Esophagus mucosa (tissue), 1 donor: ENCODE measurements at regions not wholly inside any gene's neighbourhood (a gene's known extent, or its start where the extent isn't known, plus 50 kb on each side); places are given as distances from the start of the nearest gene placed in this dataset.
"Not testable (repeated sequence)": the region's sequence is repeated elsewhere in the genome, so short reads cannot be mapped to it uniquely, and the experiment has no call there.

Experiments used
- ATAC-seq: fragments of 200-7000 bp; cut with Tn5 transposase; one replicate; pipeline ENCODE4 v1.9.1; 2020
- donor health status: DM: yes; HTN: yes; CAD: no.

- ATAC-seq = no peak
Observed at GRCh38 chr9:13814647-13815400, 499.1 kb downstream of the NFIB start.

GRCh38 chr9:13811876-13812275, 502.1 kb downstream of the NFIB start:
- ATAC-seq = no peak

GRCh38 chr9:13810510-13810909, 503.4 kb downstream of the NFIB start:
- ATAC-seq = no peak

DNA sequence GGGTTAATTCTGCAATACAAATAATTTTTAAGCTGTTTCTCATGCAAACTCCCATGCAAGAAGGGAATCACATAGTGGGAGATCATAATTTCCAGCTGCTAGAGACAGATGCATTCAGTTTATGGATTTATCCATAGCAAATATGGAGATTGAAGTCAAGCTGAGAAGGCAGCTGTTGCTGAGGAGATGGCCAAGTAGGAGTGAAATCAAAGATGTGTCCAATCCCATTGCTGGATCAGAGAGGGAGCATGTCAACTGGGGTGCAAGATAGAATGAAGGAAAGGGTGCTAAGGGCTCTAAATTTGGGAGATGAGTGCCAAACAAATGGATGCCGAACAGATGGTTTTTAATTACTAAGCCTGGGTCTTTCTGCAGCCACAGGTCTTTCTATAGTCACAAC, 504.5 kb downstream of the NFIB start:
- ATAC-seq = no peak

DNA sequence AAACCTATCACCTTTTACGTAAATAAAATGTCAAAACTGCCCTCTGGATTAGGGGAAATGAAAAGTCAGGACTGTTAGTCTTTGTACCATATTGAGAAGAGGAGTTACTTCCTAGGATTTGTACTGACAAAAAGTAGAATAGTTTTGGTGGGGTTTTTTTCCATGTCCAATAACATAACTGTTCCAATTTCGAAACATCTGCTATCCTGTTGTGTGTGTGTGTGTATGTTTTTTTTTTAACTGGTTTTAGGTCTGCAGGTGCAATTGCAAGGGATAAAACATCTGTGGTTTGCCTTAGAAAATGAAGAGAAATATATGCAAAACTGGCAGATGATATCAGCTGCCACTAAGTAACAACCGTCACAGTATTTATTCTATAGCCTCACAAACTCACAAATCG, 506.8 kb downstream of the NFIB start:
- ATAC-seq = no peak

GRCh38 chr9:13806714-13807113, 507.2 kb downstream of the NFIB start:
- no peak for ATAC-seq

- no peak for ATAC-seq
Observed at GRCh38 chr9:13805546-13805945, 508.4 kb downstream of the NFIB start.

- no peak for ATAC-seq
Observed at GRCh38 chr9:13804532-13804931, 509.4 kb downstream of the NFIB start.

- no peak for ATAC-seq
Observed at GRCh38 chr9:13800776-13801175, 513.2 kb downstream of the NFIB start.

- ATAC-seq = not testable (repeated sequence)
Observed at GRCh38 chr9:13797701-13798100, 516.2 kb downstream of the NFIB start.

DNA sequence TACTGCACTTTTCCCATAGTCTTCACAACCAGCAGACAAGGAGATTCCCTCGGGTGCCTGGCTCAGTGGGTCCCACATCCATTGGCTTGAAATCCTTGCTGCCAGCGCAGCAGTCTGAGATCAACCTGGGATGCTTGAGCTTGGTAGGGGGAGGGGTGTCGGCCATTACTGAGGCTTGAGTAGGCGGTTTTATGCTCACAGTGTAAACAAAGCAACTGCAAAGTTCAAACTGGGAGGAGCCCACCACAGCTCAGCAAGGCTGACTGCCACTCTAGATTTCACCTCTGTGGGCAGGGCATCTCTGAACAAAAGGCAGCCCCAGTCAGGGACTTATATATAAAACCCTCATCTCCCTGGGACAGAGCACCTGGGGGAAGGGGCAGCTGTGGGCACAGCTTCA, 512.3 kb upstream of the MPDZ start:
- no peak for ATAC-seq

GRCh38 chr9:13790055-13790454, 510.6 kb upstream of the MPDZ start:
- ATAC-seq = no peak

GRCh38 chr9:13787234-13787833, 507.8 kb upstream of the MPDZ start:
- no peak for ATAC-seq

- ATAC-seq = no peak
Observed at GRCh38 chr9:13786711-13787110, 507.2 kb upstream of the MPDZ start.

DNA sequence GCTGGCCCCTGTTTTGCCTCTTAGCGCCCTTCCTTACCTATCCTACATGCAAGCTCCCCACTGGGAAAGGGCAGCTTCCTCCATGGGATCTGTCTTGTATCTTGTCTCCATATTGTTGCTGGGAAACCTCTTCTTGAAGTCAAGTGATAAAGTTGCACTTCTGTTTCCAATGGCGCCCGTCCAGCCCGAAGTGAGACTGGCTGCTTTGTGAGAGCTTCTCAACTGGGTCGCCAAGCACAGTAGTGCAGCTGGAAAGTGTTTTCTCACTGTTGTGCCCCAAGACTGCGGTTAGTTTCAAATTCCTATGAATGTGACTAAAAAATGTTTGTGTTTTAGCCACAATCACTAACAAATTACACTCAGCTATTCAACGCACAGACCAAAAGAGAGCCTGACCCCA, 506.6 kb upstream of the MPDZ start:
- ATAC-seq = no peak

- ATAC-seq = no peak
Observed at GRCh38 chr9:13779106-13779505, 499.6 kb upstream of the MPDZ start.

DNA sequence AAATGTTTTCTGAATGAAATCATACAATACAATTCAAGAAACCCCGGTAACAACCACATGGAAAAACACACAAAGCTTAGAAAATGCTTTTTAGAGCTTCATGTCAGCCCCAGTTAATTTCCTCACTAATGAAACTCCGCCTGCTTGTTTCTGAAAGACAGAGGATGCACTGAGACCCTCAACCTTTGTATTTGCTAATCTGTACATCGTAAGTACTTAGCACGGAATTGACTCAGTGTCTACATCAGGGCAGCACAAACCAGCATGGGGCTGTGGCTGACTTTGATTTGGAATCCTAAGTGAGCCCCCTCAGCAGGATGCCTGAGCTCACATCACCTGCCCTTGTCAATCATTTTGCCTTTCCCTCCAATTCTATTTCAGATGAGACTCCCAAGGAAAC, 499.1 kb upstream of the MPDZ start:
- ATAC-seq = no peak

DNA sequence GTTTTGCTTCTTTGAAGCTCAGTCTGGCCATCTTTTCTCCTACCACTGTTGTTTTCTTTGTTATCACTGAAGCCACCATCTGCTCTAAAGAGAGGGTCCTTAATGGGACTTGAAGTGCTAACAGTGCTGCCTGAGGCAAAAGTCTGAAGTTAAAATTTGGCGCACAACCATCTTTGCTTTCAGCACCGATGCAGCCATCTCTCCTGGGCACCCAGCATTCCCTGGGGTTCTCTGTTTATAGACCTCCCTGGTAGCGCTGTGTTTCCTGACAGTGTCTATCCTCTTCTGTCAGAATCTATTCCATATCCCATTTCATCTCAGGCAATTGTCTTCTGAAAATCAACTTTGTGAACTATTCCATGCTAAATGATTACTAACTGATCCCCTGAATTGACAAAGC, 491.5 kb upstream of the MPDZ start:
- no peak for ATAC-seq

DNA sequence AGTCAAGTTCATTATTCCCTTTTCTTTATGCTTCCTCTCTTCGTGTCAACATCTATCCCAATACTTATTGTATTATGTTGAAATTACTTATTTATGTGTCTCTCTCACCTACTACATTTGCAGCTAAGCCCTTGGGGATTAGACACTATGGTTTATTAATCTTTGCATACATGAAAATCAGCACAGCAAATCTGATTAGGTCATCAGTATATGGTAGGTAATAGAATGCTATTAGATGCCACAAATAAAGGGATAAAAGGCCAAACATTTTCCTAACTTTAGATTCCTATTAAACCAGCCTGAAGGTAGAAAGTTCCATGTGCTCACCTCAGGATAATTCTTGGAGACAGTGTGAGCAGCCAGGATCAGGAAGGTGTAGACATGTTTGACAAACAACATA, 490.1 kb upstream of the MPDZ start:
- no peak for ATAC-seq

GRCh38 chr9:13769006-13769405, 489.5 kb upstream of the MPDZ start:
- no peak for ATAC-seq

- no peak for ATAC-seq
Observed at GRCh38 chr9:13762209-13762608, 482.7 kb upstream of the MPDZ start.

DNA sequence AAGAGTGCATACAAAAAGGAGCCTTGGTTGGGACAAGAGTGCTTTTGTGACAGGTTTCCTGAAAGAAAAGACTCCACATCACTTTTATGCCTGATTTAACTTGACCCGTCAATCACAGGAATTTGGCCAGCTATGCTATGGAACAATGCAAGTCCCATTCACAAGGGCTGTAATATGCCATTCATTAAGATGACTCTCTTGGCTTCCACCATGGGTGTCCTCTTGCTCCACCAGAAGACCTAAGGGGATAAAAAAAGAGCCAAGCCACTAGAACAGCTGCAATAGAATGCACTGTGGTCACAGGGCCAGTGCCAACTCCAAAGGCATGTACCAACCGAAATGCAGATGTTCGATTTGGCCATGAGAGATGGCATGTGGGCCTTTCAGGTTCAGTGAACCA, 480.1 kb upstream of the MPDZ start:
- ATAC-seq = no peak

- no peak for ATAC-seq
Observed at GRCh38 chr9:13758936-13759335, 479.4 kb upstream of the MPDZ start.

DNA sequence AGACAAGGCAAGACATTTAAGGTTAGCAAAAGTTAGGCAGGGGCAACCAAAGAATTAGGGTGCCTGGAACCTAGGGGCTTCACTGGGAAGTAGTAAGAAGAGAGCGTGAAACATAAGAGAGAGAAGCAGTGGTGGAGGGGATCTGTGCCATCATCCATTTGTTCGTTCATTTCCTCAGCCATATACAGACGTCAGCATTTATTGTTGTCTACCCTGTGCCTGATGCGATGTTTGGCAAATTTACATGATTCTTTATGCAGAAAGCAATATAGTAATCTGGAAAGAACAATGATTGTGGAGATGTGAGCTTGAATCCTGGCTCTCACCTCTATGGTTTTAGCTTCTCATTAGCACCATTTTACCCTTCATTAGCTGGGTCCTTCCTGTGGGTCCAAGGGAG, 477.5 kb upstream of the MPDZ start:
- ATAC-seq = no peak

- no peak for ATAC-seq
Observed at GRCh38 chr9:13755551-13755950, 476.1 kb upstream of the MPDZ start.
